Left hindlimb (tissue), 1 donor: ENCODE measurements at regions not wholly inside any gene's neighbourhood (a gene's known extent, or its start where the extent isn't known, plus 50 kb on each side); places are given as distances from the start of the nearest gene placed in this dataset.
A peak's percentile ranks its signal among the peaks of the same experiment; 100 is the strongest.

Source experiments
- DNase-seq: peaks from one replicate; pipeline ENCODE4 v3.0.0-alpha.2; 2018

DNA sequence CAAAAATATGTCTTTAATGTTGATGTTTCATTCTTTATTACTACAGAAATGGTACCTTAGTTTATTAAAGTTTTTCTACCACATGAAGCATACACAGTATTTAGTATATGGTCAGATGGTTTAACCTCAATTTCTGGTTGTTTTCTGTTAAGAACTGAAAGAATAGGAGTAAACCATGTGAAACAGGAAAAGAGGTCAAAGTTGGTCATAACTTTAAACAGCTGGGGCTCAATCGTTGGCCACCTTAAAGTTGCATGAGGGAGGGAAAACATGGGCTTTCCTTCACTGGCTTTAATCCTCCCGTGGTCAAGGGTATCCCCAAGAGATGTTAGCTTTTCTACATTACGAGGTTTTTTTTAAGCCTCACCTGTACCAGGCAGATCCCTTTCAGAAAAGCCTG lies 483.3 kb upstream of the ADAMTS5 start:
- DNase-seq: no peak

- DNase-seq: no peak
These were observed 482.1 kb upstream of the ADAMTS5 start for GRCh38 chr21:27448960-27449359.

DNA sequence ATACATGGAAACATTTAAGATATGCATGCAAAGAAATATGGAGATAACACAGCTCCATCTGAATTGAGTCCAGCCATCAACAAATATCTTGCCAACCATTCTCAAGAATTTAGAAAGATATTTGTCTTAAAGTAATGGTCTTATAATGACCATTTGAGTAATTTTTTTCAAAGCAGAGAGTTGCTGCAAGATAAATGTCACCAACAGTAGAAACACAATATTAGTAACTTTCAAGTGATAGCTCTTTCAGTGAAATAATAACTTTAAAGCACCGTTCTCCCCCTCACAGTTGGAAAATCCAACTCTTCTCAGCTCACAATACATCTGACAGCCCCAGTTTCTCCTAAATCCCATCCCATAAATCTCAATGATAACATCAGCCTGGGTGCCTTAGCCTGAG lies 481.0 kb upstream of the ADAMTS5 start:
- no peak for DNase-seq

DNA sequence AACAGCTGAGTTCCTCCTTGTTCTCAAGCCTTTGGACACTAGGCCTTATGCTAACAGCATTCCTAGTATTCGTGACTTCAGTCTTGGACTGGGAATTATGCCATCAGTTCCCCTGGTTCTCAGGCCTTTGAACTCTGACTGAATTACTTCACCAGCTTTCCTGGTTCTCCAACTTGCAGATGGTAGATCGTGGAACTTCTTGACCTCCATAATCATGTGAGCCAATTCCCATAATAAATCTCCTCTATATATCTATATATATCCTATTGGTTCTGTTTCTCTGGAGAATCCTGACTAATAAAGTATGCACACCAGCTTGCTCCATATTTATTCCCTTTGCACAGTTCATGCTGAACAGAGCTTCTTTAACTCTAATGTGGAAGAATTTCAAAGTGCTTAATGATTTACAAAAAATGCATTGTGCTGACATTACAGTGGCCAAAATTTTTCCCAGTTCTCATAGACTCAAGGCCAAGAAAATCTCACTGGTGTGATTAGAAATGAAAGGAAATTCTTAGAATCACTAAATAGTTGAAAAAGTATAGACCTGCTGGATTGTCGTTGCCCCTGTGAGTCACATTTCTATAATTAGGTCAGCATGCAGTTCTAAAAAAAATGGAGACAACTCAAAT lies 462.9 kb upstream of the ADAMTS5 start:
- no peak for DNase-seq

GRCh38 chr21:27426196-27426595 lies 459.3 kb upstream of the ADAMTS5 start:
- no peak for DNase-seq

- DNase-seq: no peak
These were observed 458.7 kb upstream of the ADAMTS5 start for GRCh38 chr21:27425574-27425973.

DNA sequence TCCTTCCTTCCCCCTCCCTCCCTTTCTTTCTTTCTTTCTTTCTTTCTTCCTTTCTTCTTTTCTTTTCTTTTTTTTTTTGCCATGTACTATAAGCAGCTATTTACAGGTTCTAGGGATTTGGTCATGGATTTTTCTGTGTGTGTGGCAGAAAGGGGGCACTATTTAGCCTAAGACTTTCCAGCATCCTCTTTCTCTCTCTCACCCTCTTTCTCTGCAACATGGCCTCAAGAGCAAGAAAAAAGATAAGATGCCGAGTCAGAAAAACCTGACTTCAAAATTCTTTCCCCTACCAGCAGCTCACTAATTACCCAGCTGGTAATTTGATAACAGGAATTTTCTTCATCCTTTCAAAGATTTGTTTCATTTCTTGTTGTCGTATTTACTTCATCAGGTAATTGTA lies 458.3 kb upstream of the ADAMTS5 start:
- no peak for DNase-seq

DNA sequence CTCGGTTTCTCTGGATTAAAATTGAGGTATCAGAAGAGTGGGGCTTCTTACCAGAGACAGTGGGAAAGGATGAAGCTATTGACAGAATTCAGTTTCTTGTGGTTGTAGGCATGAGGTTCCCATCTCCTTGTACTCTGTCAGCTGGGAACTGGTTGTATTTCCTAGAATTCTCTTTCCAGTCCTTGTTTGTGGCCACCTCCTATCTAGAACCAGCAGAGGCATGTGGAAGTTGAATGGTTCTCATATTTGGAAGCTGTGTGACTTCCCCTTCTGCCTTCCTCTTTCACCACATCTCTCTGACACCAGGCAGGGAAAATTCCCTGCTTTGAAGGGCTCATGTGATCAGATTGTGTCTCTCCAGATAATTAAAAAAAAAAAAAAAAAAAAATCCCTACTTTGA lies 457.7 kb upstream of the ADAMTS5 start:
- DNase-seq: no peak

DNA sequence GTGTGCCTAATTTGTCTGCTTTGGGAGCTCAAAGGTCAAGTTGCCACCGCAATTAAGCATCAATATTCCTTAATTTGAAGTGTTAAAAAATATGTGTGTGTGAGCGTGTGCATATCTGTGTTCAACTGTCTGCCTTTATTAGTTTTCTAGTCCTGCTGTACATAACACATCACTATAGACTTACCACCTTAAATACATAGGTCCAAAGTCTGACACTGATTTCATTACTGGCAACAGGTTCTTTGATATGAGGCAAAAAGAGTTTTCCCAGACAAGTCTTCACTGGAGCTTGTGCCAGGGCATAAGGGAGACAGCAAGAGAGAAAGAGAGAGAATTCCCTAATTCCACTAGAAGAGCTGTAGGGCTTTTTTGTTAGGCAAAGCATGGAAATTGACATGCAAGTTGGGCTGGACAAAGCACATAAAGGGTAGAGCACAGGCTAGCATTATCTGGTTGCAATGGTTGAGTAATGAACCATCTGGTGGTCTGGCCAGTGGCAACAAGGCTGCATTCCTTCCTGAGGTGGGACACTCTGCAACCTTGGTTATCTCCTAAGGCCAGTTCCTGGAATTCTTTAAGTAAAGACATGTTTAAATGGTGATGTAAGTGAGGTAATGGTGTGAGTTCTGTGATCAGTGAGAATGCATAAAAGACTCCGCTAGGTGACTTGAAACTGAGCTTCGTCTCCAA lies 457.2 kb upstream of the ADAMTS5 start:
- no peak for DNase-seq

- peak; percentile 43 for DNase-seq
These were observed 456.1 kb upstream of the ADAMTS5 start for GRCh38 chr21:27423038-27423437.

DNA sequence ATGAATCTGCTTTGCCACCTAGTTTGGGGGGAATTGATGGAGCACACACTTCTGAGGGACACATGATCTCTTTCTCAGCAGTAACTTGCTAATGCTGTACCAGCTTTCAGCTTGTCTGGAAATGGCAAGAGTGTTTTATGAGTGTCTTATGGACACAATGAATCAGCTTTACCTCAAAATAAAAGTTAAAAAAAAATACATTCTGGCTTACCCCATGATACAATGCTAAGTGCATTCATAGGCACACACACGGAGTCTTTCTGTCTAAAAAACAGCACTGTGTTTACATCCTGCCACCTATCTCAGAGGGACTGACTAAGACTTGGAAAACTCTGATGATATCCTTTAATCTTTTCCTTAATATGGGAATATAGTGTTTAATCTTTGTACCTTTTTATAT lies 455.5 kb upstream of the ADAMTS5 start:
- DNase-seq: no peak

GRCh38 chr21:27421654-27422053 lies 454.8 kb upstream of the ADAMTS5 start:
- DNase-seq: no peak

GRCh38 chr21:27419153-27419552 lies 452.3 kb upstream of the ADAMTS5 start:
- no peak for DNase-seq

DNA sequence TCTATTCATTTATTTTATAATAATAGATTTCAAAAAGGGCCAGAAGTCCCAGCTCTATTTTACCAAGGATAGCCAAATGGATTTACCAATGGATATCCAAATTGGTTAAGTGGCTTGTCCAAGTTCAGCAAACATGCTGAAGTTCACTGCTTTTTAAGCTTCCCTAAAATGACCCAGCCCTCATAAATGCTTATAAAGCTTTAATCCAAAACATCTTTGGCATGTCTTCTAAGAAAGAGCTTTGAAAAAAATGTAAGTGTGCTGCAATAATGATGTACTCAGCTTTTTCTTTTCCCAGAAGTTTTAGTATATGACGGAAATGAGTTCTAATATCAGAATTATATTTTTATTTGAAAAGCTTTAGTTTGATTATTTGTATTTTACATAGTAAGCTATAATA lies 451.5 kb upstream of the ADAMTS5 start:
- no peak for DNase-seq

GRCh38 chr21:27412530-27412929 lies 445.6 kb upstream of the ADAMTS5 start:
- DNase-seq: no peak

DNA sequence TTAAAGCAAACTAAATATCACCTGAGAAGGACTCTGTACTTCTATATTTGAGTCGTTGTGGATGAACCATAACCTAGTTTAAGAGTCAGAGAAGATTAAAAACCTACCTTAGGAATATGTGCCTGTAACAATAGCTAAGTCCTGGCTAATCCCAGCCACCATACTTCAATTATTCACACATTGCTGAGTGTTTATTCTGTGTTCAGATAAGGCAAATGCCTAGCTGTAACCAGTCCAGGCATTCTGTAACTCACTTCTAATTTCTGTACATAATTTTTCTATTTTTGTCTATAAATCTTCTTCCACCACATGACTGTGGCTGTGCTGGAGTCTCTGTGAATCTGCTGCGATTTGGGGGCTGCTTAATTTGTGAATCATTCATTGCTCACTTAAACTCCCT lies 441.9 kb upstream of the ADAMTS5 start:
- DNase-seq: no peak

- DNase-seq: no peak
These were observed 440.4 kb upstream of the ADAMTS5 start for GRCh38 chr21:27407271-27407670.

- DNase-seq: no peak
These were observed 439.6 kb upstream of the ADAMTS5 start for GRCh38 chr21:27406300-27407009.

- DNase-seq: no peak
These were observed 436.1 kb upstream of the ADAMTS5 start for GRCh38 chr21:27403011-27403410.

GRCh38 chr21:27400045-27400444 lies 433.2 kb upstream of the ADAMTS5 start:
- no peak for DNase-seq

DNA sequence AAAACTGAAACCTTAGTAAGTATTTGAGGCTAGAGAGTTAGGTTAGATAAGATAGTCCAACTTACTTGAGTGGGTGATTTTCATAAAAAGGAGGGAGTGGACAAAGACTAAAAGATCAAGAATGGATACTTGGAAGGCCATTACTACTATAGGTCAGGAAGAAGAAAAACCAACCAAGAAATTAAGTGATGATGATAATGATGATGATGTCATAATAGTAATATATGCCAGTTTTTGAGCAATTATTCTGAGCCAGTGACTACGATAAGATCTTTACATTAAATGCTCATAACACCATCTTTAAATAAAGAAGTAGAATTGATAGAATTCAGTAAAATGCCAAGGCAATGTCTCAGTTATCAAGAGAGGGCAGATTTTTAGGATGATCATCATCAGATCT lies 430.7 kb upstream of the ADAMTS5 start:
- no peak for DNase-seq

GRCh38 chr21:27393726-27394125 lies 426.8 kb upstream of the ADAMTS5 start:
- no peak for DNase-seq

DNA sequence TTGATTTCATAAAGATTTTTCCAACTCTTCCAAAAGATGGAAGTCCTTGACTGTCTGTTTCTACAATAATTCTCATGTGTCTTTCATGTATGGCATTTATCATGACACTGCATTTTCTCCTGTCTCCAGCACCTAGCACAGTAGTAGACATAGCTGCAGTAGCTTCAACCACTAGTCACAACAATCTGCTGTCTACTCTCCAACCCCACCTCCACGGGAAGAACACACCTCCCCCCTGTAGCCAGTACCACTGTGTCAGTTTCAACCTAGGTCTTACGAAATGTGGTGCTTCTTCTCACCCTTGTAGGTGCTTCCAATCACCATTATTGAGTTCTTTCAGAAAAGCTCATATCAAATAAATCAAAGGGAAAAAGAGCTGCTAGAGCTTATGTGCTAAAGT lies 425.1 kb upstream of the ADAMTS5 start:
- DNase-seq: no peak

DNA sequence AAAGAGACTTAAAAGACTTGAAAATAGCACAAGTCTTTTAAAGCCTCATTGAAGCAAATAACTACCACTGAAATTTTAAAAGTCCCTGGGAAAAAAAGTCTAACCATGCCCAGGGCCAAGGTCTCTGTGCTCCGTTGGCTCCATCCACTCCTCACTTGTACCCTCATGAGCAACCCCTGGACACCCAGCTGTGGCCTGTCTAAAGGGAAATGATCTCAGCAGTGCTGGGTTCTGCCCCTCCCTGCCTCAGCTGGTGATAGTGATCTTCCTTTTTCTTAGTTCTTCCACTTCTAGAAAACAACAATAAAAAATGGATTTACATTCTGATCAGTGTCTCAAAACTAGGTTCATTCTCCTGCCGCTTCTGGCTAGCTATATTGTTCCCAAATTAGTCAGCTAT lies 423.5 kb upstream of the ADAMTS5 start:
- no peak for DNase-seq
